ENCODE measurements at regions not wholly inside any gene's neighbourhood (a gene's known extent, or its start where the extent isn't known, plus 50 kb on each side); places are given as distances from the start of the nearest gene placed in this dataset.

- H3K27me3 ChIP-seq (ENCODE audit: control insufficient read depth, insufficient read depth, low read length, poor library complexity, severe bottlenecking) = peaks cover 9% of the 10 kb centered on the region
- H3K4me1 ChIP-seq (ENCODE audit: control insufficient read depth, insufficient read depth, low read length) = peaks cover 5% of the 10 kb centered on the region
- Mint-ChIP-seq H3K9me3 (no peaks in the 10 kb centered on the region), H3K27ac (no peak overlapping the region), H3K36me3 (ENCODE audit: low read depth) (no peaks in the 10 kb centered on the region), H3K4me1 (peaks cover 6% of the 10 kb centered on the region), H3K4me3 (no peak overlapping the region), H3K27me3 (ENCODE audit: insufficient read depth) (peaks cover 4% of the 10 kb centered on the region)
- 90 to 96% methylated on average over 3 to 4 of the region's 4 CpGs for WGBS, 2 experiments (ENCODE audit: insufficient coverage in 1 of 2, insufficient read length in 1 of 2)
- no peaks in the 10 kb centered on the region for H3K9me3 ChIP-seq (ENCODE audit: control insufficient read depth, low read length)
- no peaks in the 10 kb centered on the region for H3K36me3 ChIP-seq (ENCODE audit: control insufficient read depth, insufficient read depth, low read length)
- no peak for TF ChIP-seq CTCF (conservative IDR thresholded peaks at IDR 0.05)
- DNase-seq = no peak
- no peak overlapping the region for H3K4me3 ChIP-seq (ENCODE audit: low read length)
- H3K27ac ChIP-seq (ENCODE audit: low read depth, low read length) = no peak overlapping the region
- H3K9ac ChIP-seq (ENCODE audit: extremely low read depth, low read length, poor library complexity, severe bottlenecking) = no peak overlapping the region
These were observed 216.3 kb downstream of the RPLP1 start for GRCh38 chr15:69668963-69669362.

GRCh38 chr15:69669446-69669845, 216.8 kb downstream of the RPLP1 start:
- H3K9ac ChIP-seq (ENCODE audit: extremely low read depth, low read length, poor library complexity, severe bottlenecking) = no peak overlapping the region
- H3K36me3 Mint-ChIP-seq (ENCODE audit: low read depth) = no peaks in the 10 kb centered on the region
- H3K27ac ChIP-seq (ENCODE audit: low read depth, low read length) = no peak overlapping the region
- no peak for DNase-seq
- TF ChIP-seq CTCF (conservative IDR thresholded peaks at IDR 0.05) = no peak
- H3K4me3 Mint-ChIP-seq = no peak overlapping the region
- H3K27me3 ChIP-seq (ENCODE audit: control insufficient read depth, insufficient read depth, low read length, poor library complexity, severe bottlenecking) = peaks cover 11% of the 10 kb centered on the region
- H3K9me3 Mint-ChIP-seq = no peaks in the 10 kb centered on the region
- H3K9me3 ChIP-seq (ENCODE audit: control insufficient read depth, low read length) = no peaks in the 10 kb centered on the region
- no peaks in the 10 kb centered on the region for H3K36me3 ChIP-seq (ENCODE audit: control insufficient read depth, insufficient read depth, low read length)
- peaks cover 6% of the 10 kb centered on the region for H3K4me1 Mint-ChIP-seq
- H3K27ac Mint-ChIP-seq = no peak overlapping the region
- H3K27me3 Mint-ChIP-seq (ENCODE audit: insufficient read depth) = peaks cover 4% of the 10 kb centered on the region
- peaks cover 5% of the 10 kb centered on the region for H3K4me1 ChIP-seq (ENCODE audit: control insufficient read depth, insufficient read depth, low read length)
- H3K4me3 ChIP-seq (ENCODE audit: low read length) = no peak overlapping the region
- WGBS, 2 experiments (ENCODE audit: insufficient coverage in 1 of 2, insufficient read length in 1 of 2) = 68 to 75% methylated on average over 2 to 3 of the region's 3 CpGs

- Mint-ChIP-seq H3K9me3 (no peaks in the 10 kb centered on the region), H3K36me3 (ENCODE audit: low read depth) (no peaks in the 10 kb centered on the region), H3K4me3 (no peak overlapping the region), H3K27ac (no peak overlapping the region), H3K4me1 (no peaks in the 10 kb centered on the region), H3K27me3 (ENCODE audit: insufficient read depth) (peaks cover 18% of the 10 kb centered on the region)
- Histone ChIP-seq H3K27ac (ENCODE audit: low read depth, low read length) (no peak overlapping the region), H3K36me3 (ENCODE audit: control insufficient read depth, insufficient read depth, low read length) (no peaks in the 10 kb centered on the region), H3K4me3 (ENCODE audit: low read length) (no peak overlapping the region), H3K4me1 (ENCODE audit: control insufficient read depth, insufficient read depth, low read length) (no peaks in the 10 kb centered on the region), H3K27me3 (ENCODE audit: control insufficient read depth, insufficient read depth, low read length, poor library complexity, severe bottlenecking) (peaks cover 44% of the 10 kb centered on the region), H3K9ac (ENCODE audit: extremely low read depth, low read length, poor library complexity, severe bottlenecking) (no peak overlapping the region), H3K9me3 (ENCODE audit: control insufficient read depth, low read length) (no peaks in the 10 kb centered on the region)
- TF ChIP-seq CTCF (conservative IDR thresholded peaks at IDR 0.05) = no peak
- WGBS, 2 experiments (ENCODE audit: insufficient coverage in 1 of 2, insufficient read length in 1 of 2) = 92 to 94% methylated on average over 10 to 11 of the region's 11 CpGs
- DNase-seq = no peak
These were observed 220.8 kb downstream of the RPLP1 start for GRCh38 chr15:69673291-69673881.

Measured in endodermal cell (in vitro differentiated cells).